GM12872 (cell line): ENCODE measurements at regions not wholly inside any gene's neighbourhood (a gene's known extent, or its start where the extent isn't known, plus 50 kb on each side); places are given as distances from the start of the nearest gene placed in this dataset.

Experiments used
- CTCF ChIP-seq: IDR thresholded peaks from 3 replicates; pipeline ENCODE4 v1.5.1; 2011; ENCODE audit warnings: low read depth, mild to moderate bottlenecking, low read length, moderate library complexity; ENCODE audit not compliant: insufficient read depth

DNA sequence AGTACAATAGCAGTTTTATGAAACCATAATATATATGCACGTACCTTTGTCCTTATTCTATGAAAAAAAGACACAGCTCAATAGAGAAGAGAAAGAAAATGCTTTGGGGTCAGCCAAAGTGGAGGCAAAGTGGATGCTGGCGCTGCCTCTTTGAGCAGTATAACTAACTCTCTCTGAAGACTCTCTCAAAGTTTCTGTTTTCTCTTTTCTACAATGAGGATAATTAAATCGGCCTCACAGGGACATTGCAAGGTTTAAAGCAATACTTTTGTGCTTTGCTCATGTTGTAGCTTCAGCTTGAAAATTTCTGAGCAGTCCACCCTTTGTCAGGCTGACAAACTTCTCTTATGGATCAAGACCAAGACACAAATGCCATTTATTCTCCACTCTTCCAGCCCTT lies 455.1 kb upstream of the MPDZ start:
- TF ChIP-seq CTCF = no peak

DNA sequence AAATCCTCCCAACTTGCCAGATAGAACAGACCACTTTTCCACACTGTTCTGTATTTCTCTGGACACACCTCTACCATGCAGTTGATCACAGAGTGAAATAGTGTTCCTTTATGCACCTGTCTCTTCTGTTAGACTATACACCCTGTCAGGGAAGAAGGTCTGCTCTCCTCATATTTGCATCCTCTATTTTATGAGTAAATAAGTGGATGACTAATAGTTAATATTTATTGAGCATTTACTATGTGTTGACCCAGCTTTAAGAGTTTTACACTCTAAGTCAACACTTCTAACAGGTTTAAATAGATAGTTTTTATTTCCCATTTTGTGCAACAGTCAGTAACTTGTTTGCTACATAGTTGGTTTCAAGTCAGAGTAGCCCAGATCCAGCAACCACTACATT lies 452.8 kb upstream of the MPDZ start:
- no peak for TF ChIP-seq CTCF

DNA sequence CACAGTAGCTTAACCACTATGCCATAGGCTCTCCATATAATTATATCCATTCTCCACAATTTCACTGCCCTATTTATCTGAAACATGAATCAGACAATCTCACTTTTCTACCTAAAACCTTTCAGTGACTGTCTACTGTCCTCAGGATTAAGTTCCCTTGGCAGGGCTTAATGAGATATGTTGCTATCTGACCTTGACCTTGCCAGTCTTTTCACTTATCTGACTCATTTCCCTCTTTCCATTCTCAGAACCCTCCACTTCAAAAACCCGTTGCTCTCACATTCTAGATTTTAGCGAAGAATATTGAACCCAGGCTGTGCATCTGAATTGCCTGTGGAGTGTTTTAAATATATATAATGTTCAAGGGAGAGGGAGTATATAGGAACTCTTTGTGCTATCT lies 452.1 kb upstream of the MPDZ start:
- no peak for TF ChIP-seq CTCF

DNA sequence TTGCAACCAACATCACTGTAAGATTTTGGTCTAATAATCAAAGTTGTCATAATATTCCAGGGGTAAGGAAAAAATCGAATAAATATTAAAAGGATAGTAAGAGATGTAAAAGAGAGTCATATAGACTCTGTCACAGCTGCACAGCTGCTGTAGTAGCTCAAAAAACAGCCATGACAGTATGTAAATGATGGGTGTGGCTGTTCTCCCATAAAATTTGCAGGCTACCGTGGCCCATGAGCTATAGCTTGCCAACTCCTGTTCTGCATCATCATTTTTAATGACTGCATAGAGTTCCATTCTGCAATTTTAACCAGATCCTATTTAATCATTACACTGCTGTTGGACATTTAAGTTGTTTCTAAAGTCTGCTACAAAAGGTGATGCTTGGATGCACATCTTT lies 450.5 kb upstream of the MPDZ start:
- no peak for TF ChIP-seq CTCF

DNA sequence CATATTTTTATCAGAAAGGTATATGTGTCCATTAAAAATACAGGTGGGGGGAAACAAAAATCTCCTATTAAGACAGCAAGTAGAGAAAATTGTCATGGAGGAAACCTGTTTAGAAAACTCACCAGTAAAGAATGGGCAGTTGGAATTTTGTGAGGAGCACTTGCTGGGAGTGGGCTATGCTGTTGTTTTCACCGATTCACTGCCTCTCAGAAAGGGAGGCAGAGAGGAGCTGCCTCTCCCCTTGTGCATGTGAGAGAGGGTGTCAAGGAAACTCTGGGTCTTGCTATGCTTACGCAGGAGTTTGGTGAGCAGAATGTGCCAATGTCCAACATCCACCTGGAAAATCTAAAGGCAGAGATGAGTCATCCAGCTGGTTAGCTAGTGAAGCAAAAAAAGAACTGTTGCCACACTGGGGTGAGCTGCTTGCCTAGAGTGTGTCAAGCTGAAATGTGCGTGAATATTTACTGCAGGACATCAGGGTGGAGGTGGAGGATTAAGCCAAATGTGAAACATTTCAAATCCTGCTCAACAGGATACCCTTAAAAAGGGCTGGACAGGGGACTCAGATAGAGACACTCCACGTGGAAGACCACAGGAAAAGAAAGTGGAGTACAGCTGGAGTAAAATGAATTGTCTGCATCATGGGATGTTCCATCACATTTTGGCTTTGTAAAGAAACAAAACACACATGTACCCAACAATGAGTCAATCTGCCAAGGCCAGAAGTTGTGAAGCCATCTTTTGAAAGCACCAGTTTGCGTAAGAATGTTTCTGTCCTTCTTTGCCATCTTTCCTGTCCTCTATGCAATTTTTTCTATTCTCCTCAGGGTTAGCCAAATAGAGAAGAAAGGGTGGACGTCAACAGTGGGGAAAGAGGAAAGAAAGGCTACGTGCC lies 449.7 kb upstream of the MPDZ start:
- TF ChIP-seq CTCF = no peak

DNA sequence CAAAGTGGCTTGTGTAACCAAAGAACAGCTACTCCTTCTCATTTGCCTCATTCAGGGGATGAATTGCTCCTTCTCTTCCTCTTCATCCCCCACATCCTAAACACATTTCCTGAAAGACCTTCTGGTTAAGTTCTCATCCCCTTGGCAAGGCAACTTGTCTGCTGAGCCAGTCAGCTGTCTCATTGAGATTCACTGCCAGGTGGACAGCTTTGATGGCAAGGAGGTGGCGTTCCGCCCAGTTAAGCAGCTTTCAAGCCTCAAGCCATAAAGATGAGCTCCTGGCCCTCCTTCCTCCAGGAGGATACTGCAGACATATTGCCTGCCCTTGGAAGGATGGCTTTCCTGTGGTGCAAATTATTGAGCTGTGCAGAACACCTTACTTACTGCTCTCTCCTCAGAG lies 448.6 kb upstream of the MPDZ start:
- no peak for TF ChIP-seq CTCF

GRCh38 chr9:13726746-13727145 lies 447.3 kb upstream of the MPDZ start:
- TF ChIP-seq CTCF = no peak
